ENCODE measurements at regions not wholly inside any gene's neighbourhood (a gene's known extent, or its start where the extent isn't known, plus 50 kb on each side); places are given as distances from the start of the nearest gene placed in this dataset.

- TF ChIP-seq CTCF (IDR thresholded peaks at IDR 0.05) (no peak), EP300 (IDR thresholded peaks at IDR 0.05) (no peak), POLR2A (IDR thresholded peaks at IDR 0.05) (no peak)
Measured at GRCh38 chr16:86293906-86294305, 216.4 kb upstream of the FOXF1 start.

Measured in sigmoid colon (tissue), 4 donors.